IPS-18c (cell line): ENCODE measurements at regions not wholly inside any gene's neighbourhood (a gene's known extent, or its start where the extent isn't known, plus 50 kb on each side); places are given as distances from the start of the nearest gene placed in this dataset.

Experiments used
- H3K4me3 ChIP-seq: 2 replicates; pipeline ENCODE4 v1.7.0; 2013; ENCODE audit warnings: low read depth, mild to moderate bottlenecking, low read length, moderate library complexity; ENCODE audit not compliant: insufficient read depth
- H3K9me3 ChIP-seq: one replicate; pipeline ENCODE4 v1.6.1; 2013; ENCODE audit warnings: mild to moderate bottlenecking, low read length, moderate library complexity; ENCODE audit not compliant: control insufficient read depth, insufficient read depth

DNA sequence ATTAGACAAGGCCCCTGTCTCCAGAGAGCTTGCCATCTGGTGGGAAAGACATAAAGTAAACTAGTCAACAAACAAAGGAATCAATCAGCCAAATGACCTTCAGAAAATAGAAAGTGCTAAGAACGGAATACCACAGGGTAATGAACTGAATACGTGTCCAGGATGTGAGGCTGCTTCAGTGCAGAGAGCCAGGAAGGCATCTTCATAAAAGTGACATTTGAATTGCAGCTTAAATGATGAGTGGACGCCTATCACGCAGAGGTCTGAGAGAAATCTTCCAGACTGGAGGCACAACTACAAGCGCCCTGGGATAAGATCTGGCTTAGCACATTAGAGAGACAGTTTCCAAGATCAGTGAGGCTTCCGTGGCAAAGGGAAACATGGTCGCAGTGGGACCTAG, 574.1 kb upstream of the CDH8 start:
- no peak overlapping the region for H3K4me3 ChIP-seq
- no peaks in the 10 kb centered on the region for H3K9me3 ChIP-seq

DNA sequence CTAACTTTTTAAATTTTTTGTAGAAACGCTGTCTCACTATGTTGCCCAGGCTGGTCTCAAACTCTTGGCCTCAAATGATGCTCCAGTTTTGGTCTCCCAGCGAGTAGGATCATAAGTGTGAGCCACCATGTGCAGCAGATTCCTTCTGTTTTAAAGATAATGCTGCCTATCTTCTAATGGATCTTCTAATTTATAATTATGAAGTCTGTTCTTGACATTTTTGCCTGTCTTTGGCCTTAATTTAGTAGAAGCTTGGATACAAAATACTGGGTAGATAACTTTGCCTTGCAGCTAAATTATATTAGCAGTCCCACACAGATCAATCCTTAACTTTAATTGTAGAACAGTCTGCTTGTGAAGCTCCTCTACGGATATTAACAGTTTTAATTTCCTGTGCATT, 566.6 kb upstream of the CDH8 start:
- Histone ChIP-seq H3K9me3 (peaks cover 3% of the 10 kb centered on the region), H3K4me3 (no peak overlapping the region)

DNA sequence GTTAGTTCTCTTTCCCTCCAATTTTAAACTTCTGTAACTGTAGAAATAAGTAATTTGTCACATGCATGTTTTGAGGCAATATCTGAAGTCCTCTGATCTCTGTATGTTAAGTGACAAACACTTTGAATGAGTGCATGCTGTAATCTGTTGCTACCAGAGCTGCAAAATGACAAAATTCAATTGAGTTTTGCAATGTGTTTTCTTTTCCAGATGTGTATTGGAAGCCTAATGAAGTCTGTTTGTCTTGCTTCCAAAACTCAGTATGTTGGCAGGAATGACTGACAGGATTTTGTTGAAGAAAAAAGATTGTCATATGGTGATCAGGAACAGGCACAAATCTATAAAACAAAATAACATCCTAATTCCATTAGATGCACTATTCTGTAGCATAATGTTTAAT, 561.6 kb upstream of the CDH8 start:
- Histone ChIP-seq H3K9me3 (peaks cover 3% of the 10 kb centered on the region), H3K4me3 (no peak overlapping the region)

DNA sequence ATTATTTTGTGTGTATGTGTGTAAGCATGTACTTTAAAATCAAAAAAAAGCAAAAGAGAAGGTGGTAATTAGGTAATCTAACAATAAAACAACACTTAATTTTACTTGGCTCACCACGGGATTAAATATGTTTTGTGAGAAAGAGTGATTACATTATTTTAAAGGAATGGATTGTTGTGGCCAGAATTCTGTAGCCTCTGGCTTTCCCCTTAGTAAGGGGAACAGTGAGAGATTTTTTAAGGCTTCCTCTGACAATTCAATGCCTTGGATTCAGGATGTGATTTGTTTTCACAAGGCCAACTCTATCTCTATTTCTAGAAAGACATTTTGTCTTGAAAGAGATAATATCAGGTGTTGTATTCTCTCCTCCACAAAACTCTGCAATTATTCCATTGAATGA, 560.3 kb upstream of the CDH8 start:
- Histone ChIP-seq H3K4me3 (no peak overlapping the region), H3K9me3 (peaks cover 3% of the 10 kb centered on the region)

DNA sequence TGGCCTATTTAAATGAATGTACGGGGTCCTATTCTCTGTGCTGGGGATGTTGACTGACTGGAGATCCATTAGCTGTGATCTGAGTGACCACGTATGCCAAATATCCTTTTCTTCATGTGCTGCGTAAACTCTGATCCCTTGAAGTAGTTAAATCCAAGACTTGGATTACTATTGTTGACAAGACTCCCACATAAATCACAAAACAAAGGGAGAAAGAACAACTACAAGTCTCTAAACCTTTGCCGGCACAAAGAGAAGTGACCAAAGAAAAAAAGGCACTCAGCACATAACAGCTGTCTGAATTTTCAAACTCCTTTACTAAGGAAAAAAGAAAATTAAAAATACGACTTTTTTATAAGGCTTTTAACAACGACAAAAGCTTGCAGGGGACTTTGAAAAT, 559.9 kb upstream of the CDH8 start:
- Histone ChIP-seq H3K9me3 (peaks cover 3% of the 10 kb centered on the region), H3K4me3 (no peak overlapping the region)

GRCh38 chr16:62586128-62586862, 550.1 kb upstream of the CDH8 start:
- Histone ChIP-seq H3K4me3 (no peak overlapping the region), H3K9me3 (peaks cover 10% of the 10 kb centered on the region)

DNA sequence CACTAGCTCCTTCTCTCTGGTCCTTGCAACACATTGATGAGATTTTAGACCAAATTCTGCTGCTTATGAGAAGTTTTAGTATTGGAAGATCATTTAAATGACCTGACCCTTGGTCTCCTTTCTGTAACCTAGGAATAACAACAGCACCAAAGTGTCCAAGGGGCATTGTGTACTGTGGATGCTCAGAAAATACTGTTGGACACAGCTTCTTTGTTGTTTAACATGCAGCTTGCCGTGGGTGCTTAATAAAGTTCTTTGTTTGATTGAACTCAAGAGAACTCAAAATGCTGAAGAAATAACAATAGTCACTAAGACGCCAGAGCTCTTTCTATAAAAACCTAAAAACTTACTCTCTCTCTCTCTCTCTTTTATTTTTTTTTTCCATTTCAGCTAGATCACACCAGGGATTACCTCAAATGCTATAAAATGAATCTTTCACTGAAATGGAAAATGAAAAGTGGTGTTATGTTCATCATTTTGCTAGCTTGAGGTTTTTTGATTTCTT, 548.9 kb upstream of the CDH8 start:
- H3K4me3 ChIP-seq: no peak overlapping the region
- H3K9me3 ChIP-seq: peaks cover 10% of the 10 kb centered on the region

DNA sequence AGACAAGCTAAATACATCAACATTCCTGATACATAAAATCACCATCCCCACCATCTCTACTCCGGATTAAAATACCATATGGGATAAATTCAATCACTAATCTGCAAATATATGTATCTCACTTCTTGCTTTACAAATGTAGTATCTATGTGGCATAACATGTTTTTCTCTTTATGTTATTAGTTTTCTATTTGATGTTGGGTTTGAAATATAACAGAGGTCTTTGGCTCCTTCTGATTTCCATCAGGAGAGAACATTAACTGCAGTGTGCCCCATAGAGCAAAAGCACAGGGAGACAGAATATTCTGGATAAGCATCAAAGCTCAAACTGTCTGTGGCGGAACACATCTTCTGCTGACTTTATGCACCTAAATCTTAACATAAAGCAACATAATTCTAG, 547.2 kb upstream of the CDH8 start:
- H3K4me3 ChIP-seq: no peak overlapping the region
- H3K9me3 ChIP-seq: peaks cover 10% of the 10 kb centered on the region

GRCh38 chr16:62573466-62573865, 537.2 kb upstream of the CDH8 start:
- Histone ChIP-seq H3K4me3 (no peak overlapping the region), H3K9me3 (no peaks in the 10 kb centered on the region)

GRCh38 chr16:62568926-62569325, 532.7 kb upstream of the CDH8 start:
- no peaks in the 10 kb centered on the region for H3K9me3 ChIP-seq
- no peak overlapping the region for H3K4me3 ChIP-seq

DNA sequence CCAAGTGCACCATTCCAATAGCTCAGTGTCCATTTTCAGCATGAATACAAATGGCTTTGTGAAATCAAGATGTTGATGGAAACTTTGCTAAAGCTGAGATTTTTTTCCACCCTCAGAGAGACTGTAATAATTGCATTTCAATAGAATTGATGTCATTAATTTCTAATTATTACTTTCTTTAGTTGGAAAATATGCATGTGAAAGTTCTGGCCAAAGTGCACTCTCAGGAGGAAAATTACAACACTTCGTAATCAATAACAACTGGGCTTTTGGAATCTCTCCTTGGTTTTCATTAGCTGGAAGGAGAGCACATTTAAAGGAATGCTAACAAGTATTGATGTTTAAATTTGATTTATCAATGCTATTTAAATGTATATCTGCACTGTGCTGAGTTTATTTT, 529.5 kb upstream of the CDH8 start:
- H3K9me3 ChIP-seq: no peaks in the 10 kb centered on the region
- no peak overlapping the region for H3K4me3 ChIP-seq

- no peaks in the 10 kb centered on the region for H3K9me3 ChIP-seq
- no peak overlapping the region for H3K4me3 ChIP-seq
Measured at GRCh38 chr16:62564291-62564690, 528.1 kb upstream of the CDH8 start.

- H3K4me3 ChIP-seq: no peak overlapping the region
- no peaks in the 10 kb centered on the region for H3K9me3 ChIP-seq
Measured at GRCh38 chr16:62562121-62562520, 525.9 kb upstream of the CDH8 start.

DNA sequence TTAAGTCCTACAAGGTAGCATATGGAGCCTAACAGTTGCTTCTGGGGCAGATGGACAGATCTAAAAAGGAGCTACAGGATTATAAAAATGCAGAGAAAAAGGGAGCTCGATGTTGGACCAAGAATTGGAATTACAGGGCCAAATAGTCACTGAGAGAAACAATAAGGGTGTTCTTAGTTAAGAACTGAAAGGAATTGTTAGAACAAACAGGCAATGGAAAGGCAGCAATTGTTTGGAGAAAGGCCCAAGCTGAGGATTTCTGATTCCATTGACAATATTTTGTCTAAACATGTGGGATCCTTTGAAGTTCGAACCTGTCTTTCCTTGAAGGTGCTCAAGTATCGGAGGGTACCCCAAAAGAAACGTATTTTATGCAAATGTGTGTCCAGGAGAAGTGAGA, 513.6 kb upstream of the CDH8 start:
- H3K4me3 ChIP-seq: no peak overlapping the region
- no peaks in the 10 kb centered on the region for H3K9me3 ChIP-seq

DNA sequence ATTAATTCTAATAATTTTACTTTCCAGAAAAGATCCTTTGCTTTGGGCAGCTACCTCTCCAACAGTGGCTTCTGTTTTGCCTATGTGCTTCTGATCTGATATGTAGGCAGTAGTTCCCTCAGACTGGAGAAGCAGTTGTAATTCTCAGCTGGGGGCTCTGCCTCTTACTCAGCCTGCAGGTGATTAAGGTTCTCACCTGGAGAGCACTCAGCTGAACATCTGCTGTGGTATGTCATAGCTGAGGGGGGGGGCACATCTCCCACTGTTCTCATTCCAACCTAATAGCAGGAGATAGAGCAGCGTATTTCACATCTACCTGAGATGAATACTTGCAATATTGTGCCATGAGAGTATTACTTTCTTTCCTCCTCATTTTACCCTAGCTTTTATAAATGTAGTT, 511.9 kb upstream of the CDH8 start:
- Histone ChIP-seq H3K9me3 (no peaks in the 10 kb centered on the region), H3K4me3 (no peak overlapping the region)

DNA sequence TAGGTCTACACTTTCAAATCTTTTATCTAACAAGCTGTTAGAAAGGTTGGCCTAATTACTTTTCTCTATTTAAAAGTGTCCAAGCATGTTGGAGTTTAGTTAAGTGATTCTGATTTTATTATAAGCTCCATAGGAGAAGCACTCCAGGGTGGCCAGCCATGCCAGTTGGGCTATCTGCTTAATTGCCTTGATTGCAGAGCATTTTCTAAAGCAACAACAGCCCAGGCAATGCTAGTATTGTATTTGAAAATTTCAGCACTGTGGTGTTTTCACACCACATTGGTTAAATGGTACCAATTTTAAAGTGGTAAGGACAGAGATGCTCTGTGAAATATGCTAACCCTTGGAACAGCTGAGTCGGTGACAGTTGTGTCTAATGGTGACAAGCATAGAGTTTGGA, 510.5 kb upstream of the CDH8 start:
- H3K4me3 ChIP-seq: no peak overlapping the region
- no peaks in the 10 kb centered on the region for H3K9me3 ChIP-seq

GRCh38 chr16:62545039-62545438, 508.8 kb upstream of the CDH8 start:
- Histone ChIP-seq H3K4me3 (no peak overlapping the region), H3K9me3 (no peaks in the 10 kb centered on the region)

GRCh38 chr16:62543516-62543915, 507.3 kb upstream of the CDH8 start:
- Histone ChIP-seq H3K4me3 (no peak overlapping the region), H3K9me3 (no peaks in the 10 kb centered on the region)

DNA sequence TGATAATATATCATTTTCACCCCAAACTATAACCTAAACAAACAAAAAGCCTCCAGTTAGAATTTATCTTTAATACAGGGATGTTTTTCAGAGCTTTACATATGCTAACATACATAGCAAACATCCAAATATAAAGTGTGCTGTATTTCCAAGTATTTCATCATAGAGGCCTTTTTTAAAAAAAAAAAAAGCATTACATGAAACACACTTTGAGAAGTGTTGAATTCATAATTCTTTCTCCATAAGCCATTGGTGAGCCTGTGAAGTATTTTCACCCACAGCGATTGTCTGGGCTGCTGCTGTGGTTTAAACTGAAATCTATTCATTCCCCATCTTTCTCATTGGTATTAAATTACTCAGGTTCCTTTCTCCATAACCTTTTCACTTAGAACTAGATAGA, 503.4 kb upstream of the CDH8 start:
- Histone ChIP-seq H3K4me3 (no peak overlapping the region), H3K9me3 (no peaks in the 10 kb centered on the region)
